ENCODE measurements at regions not wholly inside any gene's neighbourhood (a gene's known extent, or its start where the extent isn't known, plus 50 kb on each side); places are given as distances from the start of the nearest gene placed in this dataset.

GRCh38 chr22:48647606-48648515 lies 1179.8 kb downstream of the BRD1 start:
- no TSS peak for BruUV-seq (replicated peaks)
- no peaks in the 10 kb centered on the region for H3K4me1 ChIP-seq (ENCODE audit: control insufficient read depth, insufficient read depth, low read length)
- DNase-seq (ENCODE audit: low read depth, low spot score) (no peak), ATAC-seq (no peak)
- intact Hi-C loops (cut with micrococcal nuclease; ENCODE audit: unreplicated experiment): no loop called here
- H3K9me3 ChIP-seq (ENCODE audit: control insufficient read depth, insufficient read depth, low read depth, low read length): no peaks in the 10 kb centered on the region
- in situ Hi-C loops (cut with HindIII; ENCODE audit: low pct_unique_long_range_greater_than_20kb, low sequenced_read_pairs): no loop called here
- no peak overlapping the region for H3K27ac ChIP-seq (ENCODE audit: low read length)
- ChIA-PET CTCF (no interaction called here), POLR2A (no interaction called here)
- H3K4me3 ChIP-seq (ENCODE audit: low read depth in 2 of 2, low read length in 2 of 2): no peak overlapping the region
- H3K36me3 ChIP-seq (ENCODE audit: control insufficient read depth, insufficient read depth, low read length): no peaks in the 10 kb centered on the region
- no peaks in the 10 kb centered on the region; the same call in 1 of the 2 replicates for H3K27me3 ChIP-seq (ENCODE audit: control insufficient read depth, insufficient read depth, low read length)
- TF ChIP-seq CTCF (IDR thresholded peaks at IDR 0.05): no peak
- no peak for TF ChIP-seq REST (IDR thresholded peaks at IDR 0.05; ENCODE audit: insufficient read depth in 1 of 2, low read depth in 2 of 2, low read length in 1 of 2)
- no peak for TF ChIP-seq SIN3A (IDR thresholded peaks at IDR 0.05; ENCODE audit: borderline replicate concordance, insufficient read depth, low read depth, low read length)
- TF ChIP-seq POLR2AphosphoS5 (IDR thresholded peaks at IDR 0.05; ENCODE audit: low read depth, low read length): no peak
- no peak for TF ChIP-seq TCF7L2 (IDR thresholded peaks at IDR 0.05; ENCODE audit: low read depth, low read length)

- in situ Hi-C loops (cut with HindIII; ENCODE audit: low pct_unique_long_range_greater_than_20kb, low sequenced_read_pairs): no loop called here
- H3K36me3 ChIP-seq (ENCODE audit: control insufficient read depth, insufficient read depth, low read length): no peaks in the 10 kb centered on the region
- no peak for TF ChIP-seq POLR2AphosphoS5 (IDR thresholded peaks at IDR 0.05; ENCODE audit: low read depth, low read length)
- TF ChIP-seq TCF7L2 (IDR thresholded peaks at IDR 0.05; ENCODE audit: low read depth, low read length): no peak
- TF ChIP-seq SIN3A (IDR thresholded peaks at IDR 0.05; ENCODE audit: borderline replicate concordance, insufficient read depth, low read depth, low read length): no peak
- TF ChIP-seq REST (IDR thresholded peaks at IDR 0.05; ENCODE audit: insufficient read depth in 1 of 2, low read depth in 2 of 2, low read length in 1 of 2): no peak
- TF ChIP-seq CTCF (IDR thresholded peaks at IDR 0.05): no peak
Measured at GRCh38 chr22:48647051-48647450, 1180.6 kb downstream of the BRD1 start.

More at GRCh38 chr22:48647051-48647450, 1180.6 kb downstream of the BRD1 start:
- H3K4me1 ChIP-seq (ENCODE audit: control insufficient read depth, insufficient read depth, low read length): no peaks in the 10 kb centered on the region
- BruUV-seq (replicated peaks): no TSS peak
- no peak for DNase-seq (ENCODE audit: low read depth, low spot score)
- intact Hi-C loops (cut with micrococcal nuclease; ENCODE audit: unreplicated experiment): no loop called here
- H3K27me3 ChIP-seq (ENCODE audit: control insufficient read depth, insufficient read depth, low read length): no peaks in the 10 kb centered on the region; the same call in 1 of the 2 replicates
- H3K27ac ChIP-seq (ENCODE audit: low read length): no peak overlapping the region
- H3K9me3 ChIP-seq (ENCODE audit: control insufficient read depth, insufficient read depth, low read depth, low read length): no peaks in the 10 kb centered on the region
- no peak overlapping the region for H3K4me3 ChIP-seq (ENCODE audit: low read depth in 2 of 2, low read length in 2 of 2)
- ChIA-PET CTCF (no interaction called here), POLR2A (no interaction called here)
- ATAC-seq: no peak

All from Panc1 (cell line).